ENCODE measurements at regions not wholly inside any gene's neighbourhood (a gene's known extent, or its start where the extent isn't known, plus 50 kb on each side); places are given as distances from the start of the nearest gene placed in this dataset.

GRCh38 chr21:20822666-20823065 is 175.5 kb upstream of the NCAM2 start (continued):
- TF ChIP-seq ARID3B (CRISPR knock-in tag; IDR thresholded peaks at IDR 0.05; ENCODE audit: borderline replicate concordance), result no peak
- TF ChIP-seq ZFP30 (CRISPR knock-in tag; IDR thresholded peaks at IDR 0.05; ENCODE audit: borderline replicate concordance), result no peak

DNA sequence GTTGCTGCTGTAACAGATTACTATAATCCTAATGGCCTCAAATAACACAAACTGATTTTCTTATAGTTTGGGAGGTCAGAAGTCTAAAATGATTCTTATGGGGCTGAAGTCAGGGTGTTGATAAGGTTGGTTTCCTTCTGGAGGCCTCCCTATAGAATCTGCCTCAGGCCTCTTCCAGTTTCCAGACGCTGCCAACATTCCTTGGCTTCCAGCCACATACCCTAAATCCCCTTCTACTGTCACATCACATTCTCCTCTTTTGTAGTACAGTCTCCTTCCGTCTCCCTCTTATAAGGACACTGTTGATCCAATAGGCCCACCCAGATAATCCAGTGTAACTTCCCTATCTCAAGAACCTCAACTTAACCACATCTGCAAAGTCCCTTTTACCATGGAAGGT is 145.3 kb upstream of the NCAM2 start:
- H3K36me3 ChIP-seq (ENCODE audit: control insufficient read depth, insufficient read depth, low read length), result no peaks in the 10 kb centered on the region
- in situ Hi-C loops (cut with MboI), result no loop called here
- no peaks in the 10 kb centered on the region for H3K4me1 ChIP-seq (replicated peaks in 1 of 2; ENCODE audit: control insufficient read depth in 2 of 2, insufficient read depth in 2 of 2, low read length in 2 of 2)
- H3K9me3 ChIP-seq (replicated peaks; ENCODE audit: control insufficient read depth, insufficient read depth, low read depth, low read length), result no peaks in the 10 kb centered on the region
- no peak overlapping the region for H3K4me2 ChIP-seq (ENCODE audit: insufficient read depth, low read length)
- no TSS peak for BruUV-seq (replicated peaks)
- no peaks in the 10 kb centered on the region for H4K20me1 ChIP-seq (replicated peaks; ENCODE audit: control insufficient read depth, insufficient read depth, low read length)
- no peak overlapping the region for H3K4me3 ChIP-seq
- intact Hi-C loops (cut with micrococcal nuclease), result no loop called here
- ChIA-PET CTCF (ENCODE audit: low intra/inter-chr PET ratio) (no interaction called here), POLR2A (no interaction called here)
- H3K9me1 ChIP-seq (ENCODE audit: control insufficient read depth, insufficient read depth, low read length), result no peaks in the 10 kb centered on the region
- no peak overlapping the region for H3K9ac ChIP-seq (ENCODE audit: insufficient read depth in 1 of 2, low read depth in 2 of 2, low read length in 2 of 2)
- FAIRE-seq (no peak), ATAC-seq (no peak), DNase-seq (ENCODE audit: extremely low read depth in 1 of 4, low spot score in 3 of 4) (no peak)
- H3K27me3 ChIP-seq (ENCODE audit: control insufficient read depth in 2 of 2, insufficient read depth in 2 of 2, low read length in 2 of 2), result no peaks in the 10 kb centered on the region
- H3K27ac ChIP-seq (ENCODE audit: extremely low read depth, low read depth, low read length), result no peak overlapping the region
- H3K79me2 ChIP-seq (ENCODE audit: control insufficient read depth, insufficient read depth, low read length), result no peaks in the 10 kb centered on the region
- no peak for TF ChIP-seq ZNF75A (CRISPR knock-in tag; IDR thresholded peaks at IDR 0.05)
- no peak for TF ChIP-seq ZNF197 (CRISPR knock-in tag; IDR thresholded peaks at IDR 0.05; ENCODE audit: low read depth)
- no peak for TF ChIP-seq MED1 (CRISPR knock-in tag; IDR thresholded peaks at IDR 0.05; ENCODE audit: borderline replicate concordance)
- no peak for TF ChIP-seq FOXJ2 (tag; IDR thresholded peaks at IDR 0.05)
- TF ChIP-seq FOS (IDR thresholded peaks at IDR 0.05; ENCODE audit: extremely low read depth, insufficient read length), result no peak
- no peak for TF ChIP-seq ETV5 (CRISPR knock-in tag; IDR thresholded peaks at IDR 0.05; ENCODE audit: low read depth)
- TF ChIP-seq DNMT1 (IDR thresholded peaks at IDR 0.05), result no peak
- no peak for TF ChIP-seq CCNT2 (IDR thresholded peaks at IDR 0.05; ENCODE audit: borderline replicate concordance, extremely low read depth, insufficient read length, low read depth, low read length)
- no peak for TF ChIP-seq NRF1 (conservative IDR thresholded peaks at IDR 0.05 in 1 of 2, IDR thresholded peaks at IDR 0.05 in 1 of 2)
- no peak for TF ChIP-seq SP1 (CRISPR knock-in tag; IDR thresholded peaks at IDR 0.05)
- TF ChIP-seq, protein P1, sequence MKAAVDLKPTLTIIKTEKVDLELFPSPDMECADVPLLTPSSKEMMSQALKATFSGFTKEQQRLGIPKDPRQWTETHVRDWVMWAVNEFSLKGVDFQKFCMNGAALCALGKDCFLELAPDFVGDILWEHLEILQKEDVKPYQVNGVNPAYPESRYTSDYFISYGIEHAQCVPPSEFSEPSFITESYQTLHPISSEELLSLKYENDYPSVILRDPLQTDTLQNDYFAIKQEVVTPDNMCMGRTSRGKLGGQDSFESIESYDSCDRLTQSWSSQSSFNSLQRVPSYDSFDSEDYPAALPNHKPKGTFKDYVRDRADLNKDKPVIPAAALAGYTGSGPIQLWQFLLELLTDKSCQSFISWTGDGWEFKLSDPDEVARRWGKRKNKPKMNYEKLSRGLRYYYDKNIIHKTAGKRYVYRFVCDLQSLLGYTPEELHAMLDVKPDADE (conservative IDR thresholded peaks at IDR 0.05; ENCODE audit: control insufficient read depth, low read depth, low read length), result no peak
- TF ChIP-seq, protein P2, sequence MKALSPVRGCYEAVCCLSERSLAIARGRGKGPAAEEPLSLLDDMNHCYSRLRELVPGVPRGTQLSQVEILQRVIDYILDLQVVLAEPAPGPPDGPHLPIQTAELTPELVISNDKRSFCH (CRISPR knock-in tag; IDR thresholded peaks at IDR 0.05), result no peak
- TF ChIP-seq, protein P2 (tag; IDR thresholded peaks at IDR 0.05), result no peak
- TF ChIP-seq PTTG1 (tag; IDR thresholded peaks at IDR 0.05; ENCODE audit: low read depth), result no peak
- WGBS (ENCODE audit: insufficient coverage, low coverage, missing lambda C conversion rate), result 14% methylated on average over 2 of the region's 2 CpGs
- H2AFZ ChIP-seq (ENCODE audit: low read depth, low read length), result no peak overlapping the region

Measured in K562 (cell line).